Endothelial cell of umbilical vein (primary cell): ENCODE measurements at regions not wholly inside any gene's neighbourhood (a gene's known extent, or its start where the extent isn't known, plus 50 kb on each side); places are given as distances from the start of the nearest gene placed in this dataset.

ENCODE experiments used
- BruUV-seq: library from RNA; stranded (reverse); fragments of 400-500 nt; replicated peaks from 2 replicates; lab custom pipeline; 2021; lab: Mats Ljungman, UMichigan
- CTCF ChIA-PET: fragments of 300-600, 350-600 bp; sonication (Branson Sonifier 250); formaldehyde crosslinking; loops from one replicate; lab custom pipeline; 2021; ENCODE audit warnings: antibody characterized with exemption, inconsistent platforms; lab: Charles Lee
- POLR2A ChIA-PET: fragments of 300-600, 350-600 bp; sonication (Branson Sonifier 250); formaldehyde crosslinking; loops from one replicate; lab custom pipeline; 2021; ENCODE audit warnings: antibody characterized with exemption, inconsistent platforms; lab: Charles Lee
- DNase-seq: peaks from one replicate; pipeline ENCODE4 v3.0.0-alpha.2; 2011; ENCODE audit warnings: low read depth, low spot score
- FAIRE-seq: peaks from 2 replicates; lab custom pipeline; 2011; peaks lifted over from hg19 to GRCh38; lab: Jason Lieb, UNC
- H2AFZ ChIP-seq: 2 replicates; pipeline ENCODE4 v1.6.0; 2012; ENCODE audit warnings: low read depth, low read length, control low read depth, inconsistent platforms
- H3K27ac ChIP-seq: 2 replicates; pipeline ENCODE4 v1.5.1; 2011; ENCODE audit warnings: low read depth, mild to moderate bottlenecking, control low read depth, low read length, moderate library complexity; ENCODE audit not compliant: insufficient read depth
- H3K27me3 ChIP-seq, 2 experiments: 2 replicates each; pipeline versions ENCODE4 v1.6.0 to v1.6.1; 2011; ENCODE audit warnings: low read length in 2 of 2, mixed read lengths in 1 of 2; ENCODE audit not compliant: control insufficient read depth in 2 of 2, insufficient read depth in 2 of 2
- H3K36me3 ChIP-seq, 2 experiments: 2 replicates in 1 of 2; 3 replicates in 1 of 2; pipeline ENCODE4 v1.5.1; 2011; ENCODE audit warnings: low read length in 2 of 2, mild to moderate bottlenecking in 1 of 2, moderate library complexity in 1 of 2; ENCODE audit not compliant: control insufficient read depth in 2 of 2, insufficient read depth in 2 of 2; ENCODE audit errors: extremely low read depth in 1 of 2
- H3K4me1 ChIP-seq: 3 replicates; pipeline ENCODE4 v1.5.1; 2011; ENCODE audit warnings: mild to moderate bottlenecking, low read length; ENCODE audit not compliant: control insufficient read depth, insufficient read depth; ENCODE audit errors: extremely low read depth
- H3K4me2 ChIP-seq: 2 replicates; pipeline ENCODE4 v1.6.1; 2011; ENCODE audit warnings: low read length, control low read depth, mixed read lengths; ENCODE audit not compliant: insufficient read depth
- H3K4me3 ChIP-seq, 3 experiments: fragments of 200-600 bp in 1 of 3; sonication (generic), shearing (Covaris generic) in 1 of 3; replicated peaks in 1 of 3; 2 replicates each; pipeline ENCODE4 v1.5.1; 2011 to 2016; ENCODE audit warnings: control low read depth in 3 of 3, low read length in 3 of 3, mild to moderate bottlenecking in 2 of 3, inconsistent platforms in 1 of 3, low read depth in 1 of 3, moderate library complexity in 1 of 3; ENCODE audit not compliant: insufficient read depth in 1 of 3
- H3K79me2 ChIP-seq: 2 replicates; pipeline ENCODE4 v1.6.0; 2012; ENCODE audit warnings: low read length, inconsistent platforms; ENCODE audit not compliant: control insufficient read depth, insufficient read depth
- H3K9ac ChIP-seq: replicated peaks from 2 replicates; pipeline ENCODE3; 2011; ENCODE audit warnings: low read length, control low read depth; ENCODE audit not compliant: insufficient read depth; ENCODE audit errors: extremely low read depth
- H3K9me1 ChIP-seq: replicated peaks from 3 replicates; pipeline ENCODE4 v1.6.0; 2011; ENCODE audit warnings: mild to moderate bottlenecking, low read length; ENCODE audit not compliant: control insufficient read depth, insufficient read depth; ENCODE audit errors: extremely low read depth
- H3K9me3 ChIP-seq: replicated peaks from 2 replicates; pipeline ENCODE4 v1.5.1; 2012; ENCODE audit warnings: low read length, inconsistent platforms; ENCODE audit not compliant: control insufficient read depth, insufficient read depth
- H4K20me1 ChIP-seq: replicated peaks from 2 replicates; pipeline ENCODE3; 2011; ENCODE audit warnings: mild to moderate bottlenecking, low read length; ENCODE audit not compliant: control insufficient read depth, insufficient read depth; ENCODE audit errors: extremely low read depth
- CTCF ChIP-seq, 2 donors: IDR thresholded peaks; 1 replicate in 1 of 2; 2 replicates in 1 of 2; pipeline ENCODE4 v1.5.1; 2011; ENCODE audit warnings: low read length in 2 of 2, mild to moderate bottlenecking in 2 of 2, moderate library complexity in 2 of 2, control low read depth in 1 of 2, inconsistent platforms in 1 of 2, low read depth in 1 of 2; ENCODE audit not compliant: insufficient read depth in 1 of 2; ENCODE audit errors: extremely low read depth in 1 of 2
- EZH2 ChIP-seq: IDR thresholded peaks from 2 replicates; pipeline ENCODE4 v1.6.1; 2012; ENCODE audit warnings: borderline replicate concordance, low read depth, mild to moderate bottlenecking, moderate library complexity, low read length, inconsistent platforms; ENCODE audit not compliant: severe bottlenecking
- FOS ChIP-seq: IDR thresholded peaks from 2 replicates; pipeline ENCODE4 v1.6.1; 2011; ENCODE audit warnings: mild to moderate bottlenecking, low read length, moderate library complexity, borderline replicate concordance; ENCODE audit not compliant: insufficient read depth
- GATA2 ChIP-seq: IDR thresholded peaks from 2 replicates; pipeline ENCODE4 v1.7.0; 2011; ENCODE audit warnings: low read depth, mild to moderate bottlenecking, moderate library complexity, mixed read lengths, low read length; ENCODE audit not compliant: insufficient read length, insufficient read depth
- JUN ChIP-seq: IDR thresholded peaks from 2 replicates; pipeline ENCODE4 v1.6.1; 2011; ENCODE audit warnings: borderline replicate concordance, low read depth; ENCODE audit not compliant: insufficient read length, insufficient read depth
- MAX ChIP-seq: IDR thresholded peaks from 2 replicates; pipeline ENCODE4 v1.6.1; 2011; ENCODE audit not compliant: insufficient read depth, insufficient read length
- MYC ChIP-seq: IDR thresholded peaks from one replicate; pipeline ENCODE4 v1.6.1; 2011; ENCODE audit warnings: mild to moderate bottlenecking, low read depth, low read length
- POLR2A ChIP-seq: IDR thresholded peaks from 2 replicates; pipeline ENCODE4 v1.6.1; 2012; ENCODE audit warnings: low read depth, mild to moderate bottlenecking, control low read depth, low read length
- POLR2AphosphoS5 ChIP-seq: IDR thresholded peaks from 2 replicates; pipeline ENCODE4 v1.6.1; 2012; ENCODE audit warnings: low read depth, mild to moderate bottlenecking, control low read depth, low read length, moderate library complexity; ENCODE audit not compliant: insufficient read depth
- dilution Hi-C: fragments of 300-500 bp; cut with MboI; formaldehyde crosslinking; loops from one replicate; pipeline ENCODE4 v1.15.0; 2019; ENCODE audit warnings: low sequenced_read_pairs; ENCODE audit not compliant: extremely low pct_ligation_motif_present
- intact Hi-C: fragments of 100-400 bp; cut with micrococcal nuclease; formaldehyde crosslinking; loops from one replicate; pipeline ENCODE4 v1.10.0; 2022

- dilution Hi-C loops = no loop called here
- Histone ChIP-seq H3K36me3 (no peaks in the 10 kb centered on the region), H2AFZ (no peak overlapping the region), H4K20me1 (no peaks in the 10 kb centered on the region), H3K27ac (no peak overlapping the region), H3K9me1 (no peaks in the 10 kb centered on the region), H3K9me3 (peaks cover 1% of the 10 kb centered on the region), H3K4me3 (no peak overlapping the region), H3K4me1 (no peaks in the 10 kb centered on the region), H3K27me3 (no peaks in the 10 kb centered on the region), H3K79me2 (no peaks in the 10 kb centered on the region), H3K4me2 (no peak overlapping the region), H3K9ac (no peak overlapping the region)
- ChIA-PET POLR2A (no interaction called here), CTCF (no interaction called here)
- TF ChIP-seq MYC = no peak
- TF ChIP-seq POLR2AphosphoS5 = no peak
- no peak for TF ChIP-seq GATA2
- TF ChIP-seq POLR2A = no peak
- TF ChIP-seq JUN = no peak
- TF ChIP-seq FOS = no peak
- DNase-seq (no peak), FAIRE-seq (no peak)
- BruUV-seq = no TSS peak
- intact Hi-C loops = no loop called here
Observed at GRCh38 chr12:17134315-17134714, 528.4 kb upstream of the LMO3 start.

GRCh38 chr12:17132336-17132735 is 526.4 kb upstream of the LMO3 start:
- FAIRE-seq = no peak
- Histone ChIP-seq H3K9me3 (no peaks in the 10 kb centered on the region), H3K27ac (no peak overlapping the region), H3K36me3 (no peaks in the 10 kb centered on the region), H3K4me3 (no peak overlapping the region), H4K20me1 (no peaks in the 10 kb centered on the region), H3K9ac (no peak overlapping the region), H3K79me2 (no peaks in the 10 kb centered on the region), H3K27me3 (no peaks in the 10 kb centered on the region), H2AFZ (no peak overlapping the region), H3K9me1 (no peaks in the 10 kb centered on the region), H3K4me1 (no peaks in the 10 kb centered on the region), H3K4me2 (no peak overlapping the region)
- POLR2A ChIA-PET = no interaction called here
- TF ChIP-seq MYC = no peak
- TF ChIP-seq JUN = no peak
- TF ChIP-seq MAX = no peak
- TF ChIP-seq FOS = no peak
- TF ChIP-seq CTCF (IDR thresholded peaks at IDR 0.05; ENCODE audit: extremely low read depth in 1 of 2, insufficient read depth in 1 of 2, low read depth in 1 of 2, low read length in 2 of 2) = no peak
- no peak for TF ChIP-seq POLR2A
- no peak for TF ChIP-seq POLR2AphosphoS5
- TF ChIP-seq EZH2 = no peak
- no peak for TF ChIP-seq GATA2
- dilution Hi-C loops = no loop called here
- BruUV-seq = no TSS peak
- intact Hi-C loops = no loop called here
- CTCF ChIA-PET = no interaction called here
- DNase-seq = no peak
